PC-3 (cell line): ENCODE measurements at regions not wholly inside any gene's neighbourhood (a gene's known extent, or its start where the extent isn't known, plus 50 kb on each side); places are given as distances from the start of the nearest gene placed in this dataset.

Experiments
- CTCF ChIP-seq: fragments of 300-600 bp; sonication (generic); conservative IDR thresholded peaks from 2 replicates; pipeline ENCODE4 v1.5.1; 2017; ENCODE audit warnings: antibody characterized with exemption, low read depth, mild to moderate bottlenecking, low read length
- EZH2 ChIP-seq: fragments of 300-600 bp; sonication (generic); IDR thresholded peaks from one replicate; pipeline ENCODE4 v1.6.1; 2017; ENCODE audit warnings: antibody characterized with exemption, mild to moderate bottlenecking, low read length; ENCODE audit not compliant: unreplicated experiment

DNA sequence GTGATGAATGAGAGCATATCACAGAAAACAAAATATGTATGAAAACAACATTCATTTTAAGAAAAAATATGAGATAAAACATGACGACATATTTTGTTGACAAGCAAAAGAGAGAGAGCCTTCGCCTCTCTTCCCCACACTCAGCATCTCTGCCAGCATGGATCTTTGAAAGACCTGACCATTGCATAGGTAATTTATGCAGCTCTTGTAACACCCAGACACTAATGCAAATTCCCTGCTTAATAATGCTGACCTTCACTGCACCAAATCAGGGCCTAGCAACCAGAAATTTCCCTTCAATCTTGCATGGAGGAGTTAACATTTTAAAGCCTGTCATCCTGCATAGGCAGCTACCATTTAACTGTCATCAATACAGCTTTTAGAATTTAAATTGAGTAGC, 50.0 kb upstream of the CNR1 start:
- TF ChIP-seq CTCF (no peak), EZH2 (no peak)
